ENCODE measurements at regions not wholly inside any gene's neighbourhood (a gene's known extent, or its start where the extent isn't known, plus 50 kb on each side); places are given as distances from the start of the nearest gene placed in this dataset.
"Not testable (repeated sequence)": the region's sequence is repeated elsewhere in the genome, so short reads cannot be mapped to it uniquely, and the experiment has no call there.

- no peaks in the 10 kb centered on the region for H3K9me3 ChIP-seq
- no peak for DNase-seq
- in situ Hi-C loops (cut with MboI; ENCODE audit: low sequenced_read_pairs in 4 of 4), result no loop called here
- ATAC-seq, result no peak
- no peak overlapping the region for H3K27ac ChIP-seq
- no peaks in the 10 kb centered on the region for H3K4me1 ChIP-seq
- no peaks in the 10 kb centered on the region for H3K27me3 ChIP-seq
- TF ChIP-seq CTCF (IDR thresholded peaks at IDR 0.05 in 4 of 5, conservative IDR thresholded peaks at IDR 0.05 in 1 of 5), result no peak
- TF ChIP-seq POLR2A (IDR thresholded peaks at IDR 0.05), result no peak
- no peak overlapping the region for H3K4me3 ChIP-seq
- H3K36me3 ChIP-seq, result no peaks in the 10 kb centered on the region
- intact Hi-C loops (cut with DNase I; ENCODE audit: low total_unique reads), result no loop called here
These were observed 291.0 kb upstream of the CDH19 start for GRCh38 chr18:66894851-66895250.

- H3K27ac ChIP-seq; H3K4me1 ChIP-seq; H3K4me3 ChIP-seq; DNase-seq; in situ Hi-C loops (cut with MboI; ENCODE audit: low sequenced_read_pairs in 4 of 4); intact Hi-C loops (cut with DNase I; ENCODE audit: low total_unique reads); H3K36me3 ChIP-seq; ATAC-seq; H3K9me3 ChIP-seq; H3K27me3 ChIP-seq: not testable (repeated sequence)
These were observed 288.5 kb upstream of the CDH19 start for GRCh38 chr18:66892388-66892787.

- Histone ChIP-seq H3K27ac (no peak overlapping the region), H3K9me3 (no peaks in the 10 kb centered on the region), H3K36me3 (no peaks in the 10 kb centered on the region), H3K4me1 (no peaks in the 10 kb centered on the region), H3K27me3 (no peaks in the 10 kb centered on the region), H3K4me3 (no peak overlapping the region)
- ATAC-seq (no peak), DNase-seq (no peak)
- TF ChIP-seq POLR2A (IDR thresholded peaks at IDR 0.05) (no peak), CTCF (IDR thresholded peaks at IDR 0.05 in 4 of 5, conservative IDR thresholded peaks at IDR 0.05 in 1 of 5) (no peak)
- intact Hi-C loops (cut with DNase I; ENCODE audit: low total_unique reads) (no loop called here), in situ Hi-C loops (cut with MboI; ENCODE audit: low sequenced_read_pairs in 4 of 4) (no loop called here)
These were observed 271.1 kb upstream of the CDH19 start for GRCh38 chr18:66874812-66875474.

GRCh38 chr18:66874375-66874774, 270.5 kb upstream of the CDH19 start:
- in situ Hi-C loops (cut with MboI; ENCODE audit: low sequenced_read_pairs in 4 of 4), result no loop called here
- H3K36me3 ChIP-seq, result no peaks in the 10 kb centered on the region
- no peak for ATAC-seq

GRCh38 chr18:66873899-66874298, 270.0 kb upstream of the CDH19 start:
- ATAC-seq, result no peak
- in situ Hi-C loops (cut with MboI; ENCODE audit: low sequenced_read_pairs in 4 of 4), result no loop called here
- H3K4me3 ChIP-seq, result no peak overlapping the region

More at GRCh38 chr18:66874375-66874774, 270.5 kb upstream of the CDH19 start:
- Histone ChIP-seq H3K27ac (no peak overlapping the region), H3K4me1 (no peaks in the 10 kb centered on the region), H3K4me3 (no peak overlapping the region), H3K9me3 (no peaks in the 10 kb centered on the region), H3K27me3 (no peaks in the 10 kb centered on the region)
- no peak for TF ChIP-seq CTCF (IDR thresholded peaks at IDR 0.05 in 4 of 5, conservative IDR thresholded peaks at IDR 0.05 in 1 of 5)
- TF ChIP-seq POLR2A (IDR thresholded peaks at IDR 0.05), result no peak
- intact Hi-C loops (cut with DNase I; ENCODE audit: low total_unique reads), result no loop called here
- DNase-seq, result no peak

More at GRCh38 chr18:66873899-66874298, 270.0 kb upstream of the CDH19 start:
- Histone ChIP-seq H3K9me3 (no peaks in the 10 kb centered on the region), H3K27me3 (no peaks in the 10 kb centered on the region), H3K36me3 (no peaks in the 10 kb centered on the region), H3K4me1 (no peaks in the 10 kb centered on the region), H3K27ac (no peak overlapping the region)
- intact Hi-C loops (cut with DNase I; ENCODE audit: low total_unique reads), result no loop called here
- no peak for DNase-seq
- TF ChIP-seq POLR2A (IDR thresholded peaks at IDR 0.05) (no peak), CTCF (IDR thresholded peaks at IDR 0.05 in 4 of 5, conservative IDR thresholded peaks at IDR 0.05 in 1 of 5) (no peak)

Data from gastrocnemius medialis (tissue), 4 donors.